Adrenal gland (tissue), 9 donors: ENCODE measurements at regions not wholly inside any gene's neighbourhood (a gene's known extent, or its start where the extent isn't known, plus 50 kb on each side); places are given as distances from the start of the nearest gene placed in this dataset.

ENCODE experiments used
- DNase-seq, 7 donors: peaks; one replicate each; pipeline ENCODE4 v3.0.0-alpha.2; 2019 to 2020
- H3K27ac ChIP-seq, 5 donors: fragments of 200-600 bp; sonication (generic) in 4 of 5; 1 replicate in 3 of 5; 2 replicates in 2 of 5; pipeline versions ENCODE4 v1.5.1 to v1.8.0; 2016 to 2020; ENCODE audit warnings: mild to moderate bottlenecking in 1 of 5
- H3K27me3 ChIP-seq: fragments of 200-600 bp; 2 replicates; pipeline ENCODE4 v1.8.0; 2021
- H3K36me3 ChIP-seq, 2 donors: fragments of 200-600 bp; replicated peaks in 1 of 2; 1 replicate in 1 of 2; 2 replicates in 1 of 2; pipeline versions ENCODE4 v1.5.1 to v1.8.0; 2018 to 2022
- H3K4me1 ChIP-seq, 2 donors: fragments of 200-600 bp; replicated peaks in 1 of 2; 1 replicate in 1 of 2; 2 replicates in 1 of 2; pipeline versions ENCODE4 v1.5.1 to v1.8.0; 2018 to 2021
- H3K4me3 ChIP-seq, 4 donors: fragments of 200-600 bp; sonication (generic) in 3 of 4; one replicate each; pipeline ENCODE4 v1.5.1; 2016 to 2018
- H3K9me3 ChIP-seq, 3 donors: fragments of 200-600 bp; sonication (generic) in 1 of 3; replicated peaks in 1 of 3; 1 replicate in 2 of 3; 2 replicates in 1 of 3; pipeline versions ENCODE4 v1.5.1 to v1.8.0; 2016 to 2021
- CTCF ChIP-seq, 6 experiments: fragments of 450-650 bp in 4 of 6; fragments of 200-600 bp in 2 of 6; sonication (generic) in 1 of 6; IDR thresholded peaks; 1 replicate in 5 of 6; 2 replicates in 1 of 6; pipeline versions ENCODE4 v1.5.1 to v1.8.0; 2016 to 2021; ENCODE audit warnings: antibody characterized with exemption in 6 of 6, mild to moderate bottlenecking in 2 of 6, moderate library complexity in 1 of 6
- POLR2A ChIP-seq, 2 donors: fragments of 450-650 bp; IDR thresholded peaks; one replicate each; pipeline ENCODE4 v1.6.1; 2017; ENCODE audit warnings: antibody characterized with exemption in 2 of 2, mild to moderate bottlenecking in 2 of 2, moderate library complexity in 1 of 2
- WGBS, 4 donors: extraction: QIAGEN DNeasy Blood & Tissue Kit in 2 of 4; methylation state at CpG; one replicate each; pipeline versions ENCODE4 v1.1.5 to v1.1.7; 2013 to 2017; 5-methylcytosine and 5-hydroxymethylcytosine counted together
- intact Hi-C, 2 donors: fragments of 100-400 bp; cut with DNase I; formaldehyde crosslinking; loops; one replicate each; pipeline versions ENCODE4 v1.14.1 to v1.15.0; 2022 to 2023
- donor health status: healthy with polysubstance abuse.
- donor health status: Bipolar disorder and iron deficiency.
- donor health status: DM: yes; HTN: yes; CAD: no.
- donor health status: DM: no; HTN: no; CAD: no.
- donor health status: DM: no; HTN: no; CAD: no.

- no peaks in the 10 kb centered on the region for H3K9me3 ChIP-seq
- H3K27ac ChIP-seq = no peak overlapping the region
- intact Hi-C loops = no loop called here
- no peaks in the 10 kb centered on the region for H3K27me3 ChIP-seq
- H3K4me1 ChIP-seq = peaks cover 0 to 10% of the 10 kb centered on the region in 2 donors
- H3K4me3 ChIP-seq = no peak overlapping the region
- WGBS, 4 donors = 77 to 83% (median 80%) methylated on average over 4 of the region's 4 CpGs
- peak in 1 of 7 donors; percentile 21 for DNase-seq
- TF ChIP-seq CTCF (IDR thresholded peaks at IDR 0.05) (no peak), POLR2A (IDR thresholded peaks at IDR 0.05) (no peak)
- no peaks in the 10 kb centered on the region for H3K36me3 ChIP-seq
These were observed 206.9 kb downstream of the RAB11FIP4 start for GRCh38 chr17:31598399-31598782.

- DNase-seq = peak in 1 of 7 donors; percentile 37
- no peaks in the 10 kb centered on the region for H3K9me3 ChIP-seq
- peaks cover 0 to 10% of the 10 kb centered on the region in 2 donors for H3K4me1 ChIP-seq
- no peak overlapping the region for H3K27ac ChIP-seq
- TF ChIP-seq CTCF (IDR thresholded peaks at IDR 0.05) = no peak
- TF ChIP-seq POLR2A (IDR thresholded peaks at IDR 0.05) = no peak
- no peaks in the 10 kb centered on the region for H3K27me3 ChIP-seq
- intact Hi-C loops = no loop called here
- WGBS, 4 donors = 93 to 97% (median 96%) methylated on average over 5 to 10 of the region's 10 CpGs
- no peak overlapping the region for H3K4me3 ChIP-seq
- H3K36me3 ChIP-seq = no peaks in the 10 kb centered on the region
These were observed 206.3 kb downstream of the RAB11FIP4 start for GRCh38 chr17:31597646-31598398.

- Histone ChIP-seq H3K4me3 (no peak overlapping the region), H3K36me3 (no peaks in the 10 kb centered on the region), H3K9me3 (no peaks in the 10 kb centered on the region), H3K4me1 (peaks cover 0 to 10% of the 10 kb centered on the region in 2 donors), H3K27me3 (no peaks in the 10 kb centered on the region), H3K27ac (peak overlapping the region in 4 of 5 donors; percentile 44 to 81 (median 66))
- TF ChIP-seq POLR2A (IDR thresholded peaks at IDR 0.05) (peak in 1 of 2 donors; percentile 31), CTCF (IDR thresholded peaks at IDR 0.05) (no peak)
- WGBS, 4 donors = 46 to 68% (median 53%) methylated on average over 11 to 16 of the region's 16 CpGs
- intact Hi-C loops = no loop called here
- peak; percentile 72 to 88 (median 84) for DNase-seq
These were observed 205.2 kb downstream of the RAB11FIP4 start for GRCh38 chr17:31596382-31597323.

GRCh38 chr17:31595666-31596381, 204.3 kb downstream of the RAB11FIP4 start:
- intact Hi-C loops = no loop called here
- H3K4me1 ChIP-seq = peaks cover 0 to 10% of the 10 kb centered on the region in 2 donors

More at GRCh38 chr17:31595666-31596381, 204.3 kb downstream of the RAB11FIP4 start:
- no peaks in the 10 kb centered on the region for H3K36me3 ChIP-seq
- no peak for DNase-seq
- TF ChIP-seq POLR2A (IDR thresholded peaks at IDR 0.05) (no peak), CTCF (IDR thresholded peaks at IDR 0.05) (no peak)
- H3K9me3 ChIP-seq = no peaks in the 10 kb centered on the region
- H3K4me3 ChIP-seq = no peak overlapping the region
- WGBS, 4 donors = 88 to 91% (median 90%) methylated on average over 10 of the region's 10 CpGs
- no peaks in the 10 kb centered on the region for H3K27me3 ChIP-seq
- peak overlapping the region in 3 of 5 donors; percentile 44 to 81 (median 70) for H3K27ac ChIP-seq
